Renal cortex interstitium (tissue), 11 donors: ENCODE measurements at regions not wholly inside any gene's neighbourhood (a gene's known extent, or its start where the extent isn't known, plus 50 kb on each side); places are given as distances from the start of the nearest gene placed in this dataset.

Experiments used
- DNase-seq, 11 donors: peaks; one replicate each; pipeline ENCODE4 v3.0.0-alpha.2; 2013; ENCODE audit warnings: low read depth in 9 of 11, low spot score in 4 of 11; ENCODE audit errors: extremely low read depth in 1 of 11

DNA sequence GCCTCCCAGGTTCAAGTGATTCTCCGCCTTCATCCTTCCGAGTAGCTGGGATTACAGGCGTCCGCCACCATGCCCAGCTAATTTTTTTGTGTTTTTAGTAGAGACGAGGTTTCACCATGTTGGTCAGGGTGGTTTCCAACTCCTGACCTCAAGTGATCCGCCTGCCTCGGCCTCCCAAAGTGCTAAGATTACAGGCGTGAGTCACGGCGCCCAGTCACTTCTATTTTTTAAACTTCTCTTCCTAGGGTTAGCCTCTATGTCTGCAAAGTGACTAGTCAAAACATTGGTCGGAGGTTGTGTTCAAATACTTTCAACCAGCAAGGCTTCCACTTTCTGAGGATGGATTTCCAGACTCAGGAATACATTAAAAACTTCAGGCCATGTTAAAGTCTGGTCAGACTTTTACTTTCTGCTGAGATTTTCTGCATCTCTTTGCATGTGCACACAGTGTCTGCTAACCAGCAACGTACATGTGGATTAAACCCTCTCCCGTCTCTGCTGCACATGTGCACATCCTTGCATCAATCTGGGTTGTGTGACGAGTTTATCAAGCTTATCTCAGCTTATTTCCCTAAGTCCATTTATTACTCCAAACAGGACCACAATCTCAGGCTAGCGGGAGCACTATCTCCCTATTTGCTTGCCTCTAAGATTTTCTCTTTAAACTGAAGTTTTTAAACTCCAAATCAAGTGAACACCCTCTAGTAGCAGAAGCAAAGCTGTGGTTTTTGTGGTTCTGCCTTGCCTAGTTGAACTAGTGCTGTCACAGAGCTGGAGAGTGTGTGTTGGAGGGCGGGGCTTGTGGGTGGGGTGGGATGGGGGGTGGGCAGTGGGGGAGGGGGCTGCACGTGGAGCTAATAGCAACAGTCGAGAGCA lies 525.2 kb upstream of the GOT2 start:
- no peak for DNase-seq

DNA sequence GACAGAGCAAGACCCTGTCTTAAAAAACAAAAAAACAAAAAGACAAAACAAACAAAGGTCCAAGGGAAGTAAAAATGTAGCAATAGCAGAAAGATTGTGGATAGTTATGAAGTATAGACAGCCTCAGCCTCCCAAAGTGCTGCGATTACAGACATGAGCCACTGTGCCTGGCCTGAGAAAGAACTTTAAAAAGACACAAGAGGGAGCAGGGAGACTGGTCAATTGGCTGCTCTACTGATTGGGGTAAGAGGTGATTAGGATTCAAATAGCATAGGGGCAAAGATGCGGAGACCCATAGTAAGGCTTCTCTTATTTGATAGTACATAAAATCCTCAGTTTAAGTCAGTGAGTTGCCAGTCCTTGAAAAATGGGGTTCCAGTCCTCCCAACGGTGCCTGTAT lies 518.2 kb upstream of the GOT2 start:
- DNase-seq: no peak

DNA sequence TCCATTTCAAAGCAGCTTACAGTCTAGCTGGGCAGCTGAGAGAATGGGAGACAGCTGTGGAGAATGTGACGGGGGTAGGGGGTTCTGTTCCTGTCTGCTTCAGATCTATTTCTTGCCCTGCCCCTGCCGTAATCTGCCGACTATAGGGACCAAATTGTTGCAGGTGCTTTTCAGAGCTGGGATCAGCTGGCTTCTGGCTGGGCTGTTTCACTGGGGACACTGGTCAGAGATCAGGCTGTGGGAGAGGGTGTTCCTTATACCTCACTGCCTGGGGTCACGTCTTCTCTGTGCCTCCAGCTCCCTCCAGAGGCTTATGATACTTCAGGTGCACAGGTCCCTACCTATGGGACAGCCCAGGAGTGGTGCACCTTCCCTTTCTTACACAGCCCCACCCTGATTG lies 514.9 kb upstream of the GOT2 start:
- DNase-seq: no peak

DNA sequence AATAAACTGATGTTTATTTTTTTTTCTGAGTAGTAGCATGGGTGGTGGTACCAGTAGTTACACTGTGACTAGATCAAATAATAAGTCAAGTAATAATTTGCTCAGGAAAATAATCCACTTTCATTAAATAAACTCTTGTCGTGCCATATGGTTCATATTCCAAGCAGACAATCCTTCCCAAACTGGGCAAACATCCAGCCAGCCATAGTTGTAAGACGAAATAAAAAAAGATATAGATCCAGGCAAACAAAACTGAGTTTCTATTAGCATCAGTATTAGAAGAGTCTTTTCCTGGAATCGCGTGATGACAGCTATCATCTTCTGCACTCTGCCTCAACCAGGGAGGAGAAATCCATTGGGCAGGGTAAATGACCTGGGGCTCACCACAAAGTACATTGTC lies 508.4 kb upstream of the GOT2 start:
- DNase-seq: peak in 5 of 11 donors; percentile 13 to 20 (median 18)

DNA sequence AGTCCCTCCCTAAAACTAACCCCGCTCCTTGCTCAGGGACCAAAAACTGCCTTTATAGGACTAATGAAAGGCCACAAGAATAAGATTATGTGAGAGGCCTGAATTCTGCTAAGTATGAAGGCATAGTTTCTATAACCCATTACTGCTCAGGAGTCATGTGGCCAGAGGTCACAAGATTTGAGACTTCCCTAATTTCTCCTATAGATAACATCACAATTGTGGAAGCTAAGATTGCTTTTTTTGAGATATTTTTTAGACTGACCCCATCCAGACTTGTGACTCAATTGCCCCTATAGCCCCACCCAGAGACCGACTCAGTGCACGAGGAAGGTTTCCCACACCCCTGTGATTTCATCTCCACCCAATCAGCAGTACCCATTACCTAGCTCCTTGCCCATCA lies 504.1 kb upstream of the GOT2 start:
- DNase-seq: no peak

DNA sequence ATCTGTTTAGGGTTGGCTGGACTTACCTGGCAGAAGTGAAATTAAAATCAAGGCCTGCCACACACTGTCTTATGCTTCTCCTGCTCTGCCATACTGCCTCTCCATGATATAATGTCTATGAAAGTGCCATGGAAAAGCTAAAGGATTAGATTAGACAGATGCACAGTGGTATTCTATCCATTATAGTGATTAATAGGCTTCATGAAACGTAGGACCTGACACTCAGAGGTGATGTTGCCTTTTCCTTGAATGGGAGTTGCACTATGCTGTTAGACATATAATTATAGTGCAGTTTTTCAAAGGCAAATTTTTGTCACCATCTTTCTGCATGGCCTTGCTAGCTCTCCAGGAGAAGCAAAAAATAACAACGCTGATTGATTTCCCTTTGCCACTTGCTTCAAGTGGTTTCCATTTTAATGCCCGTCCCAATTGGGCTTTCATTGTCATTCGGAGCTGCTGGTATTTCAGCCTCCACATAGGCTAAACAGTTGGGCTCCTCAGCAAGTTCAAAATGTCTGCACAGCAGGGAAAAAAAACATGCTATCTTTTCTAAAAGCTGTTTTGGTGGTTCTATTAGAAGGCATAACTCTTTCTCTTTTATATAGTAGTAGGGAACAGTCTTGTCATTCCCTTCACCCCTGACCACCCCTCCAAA lies 502.8 kb upstream of the GOT2 start:
- DNase-seq: no peak

DNA sequence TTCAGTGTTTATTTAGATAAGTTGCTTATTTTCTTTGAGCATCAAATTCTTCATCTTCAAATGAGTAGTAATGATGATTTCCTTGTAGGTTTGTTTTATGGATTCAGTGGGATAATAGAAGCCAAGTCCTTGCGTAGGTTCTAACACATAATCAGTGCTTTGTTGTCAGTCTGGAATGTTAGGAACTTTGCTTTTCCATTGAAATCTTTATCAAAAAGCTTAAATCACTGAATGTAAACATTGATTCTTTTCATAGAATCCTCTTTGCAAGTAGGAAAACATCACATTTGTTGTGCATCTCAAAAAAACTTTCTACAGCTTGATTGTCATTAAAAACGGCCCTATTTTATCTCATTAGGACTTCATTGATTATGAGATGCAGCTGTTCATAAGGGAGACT lies 490.3 kb upstream of the GOT2 start:
- DNase-seq: no peak

DNA sequence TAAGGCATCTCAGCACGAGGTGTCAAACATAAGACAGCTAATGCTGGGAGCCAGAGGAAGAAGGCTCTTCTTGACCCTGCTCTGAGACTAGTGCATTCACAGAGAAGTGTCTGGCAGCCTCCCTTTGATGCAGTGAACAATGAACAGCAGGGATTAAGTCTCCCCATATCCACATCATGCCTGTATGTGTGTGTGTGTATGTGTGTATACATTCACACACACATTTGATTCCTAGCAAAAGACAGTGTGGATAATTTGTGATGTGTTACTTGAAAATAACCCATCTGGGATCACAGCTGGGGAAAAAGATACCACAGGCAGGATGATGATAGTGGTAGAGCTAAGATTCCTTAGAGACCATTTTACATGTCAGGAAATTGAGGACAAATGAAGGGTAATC lies 485.9 kb upstream of the GOT2 start:
- DNase-seq: no peak

DNA sequence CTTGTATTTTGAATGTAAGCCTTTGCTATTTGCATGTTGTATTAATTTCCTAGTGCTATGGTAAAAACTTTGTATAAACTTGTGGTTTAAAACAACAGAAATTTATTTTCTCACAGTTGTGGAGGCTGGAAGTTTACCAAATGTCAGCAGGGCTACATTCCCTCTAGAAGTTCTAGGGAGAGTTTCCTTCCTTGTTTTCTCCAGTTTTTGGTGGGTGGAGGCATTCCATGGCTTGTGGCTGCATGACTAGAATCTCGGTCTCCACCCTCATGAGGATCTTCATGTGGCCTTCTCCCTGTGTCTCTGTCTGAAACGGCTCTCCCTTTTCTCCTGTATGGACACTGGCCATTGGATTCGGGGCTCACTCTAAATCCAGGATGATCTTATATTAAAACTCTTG lies 482.2 kb upstream of the GOT2 start:
- DNase-seq: no peak

DNA sequence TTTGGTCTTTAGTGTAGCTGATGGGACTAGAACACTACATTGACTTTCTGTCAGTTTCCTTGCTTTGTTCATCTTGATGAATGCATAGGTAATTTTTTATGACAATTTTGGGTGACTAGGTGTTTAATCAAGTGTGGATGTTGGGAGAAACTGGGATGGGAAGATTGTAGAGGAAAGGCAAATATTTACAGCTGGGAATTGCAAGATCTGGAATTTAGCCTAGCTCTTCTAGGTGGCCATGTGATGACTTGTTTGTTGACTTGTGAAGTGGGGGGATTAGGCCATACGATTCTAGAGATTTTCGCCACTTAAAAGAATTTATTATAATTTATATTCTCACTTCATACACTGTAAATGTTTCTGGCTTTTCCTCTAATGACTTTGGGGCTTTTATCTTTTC lies 480.3 kb upstream of the GOT2 start:
- DNase-seq: no peak

DNA sequence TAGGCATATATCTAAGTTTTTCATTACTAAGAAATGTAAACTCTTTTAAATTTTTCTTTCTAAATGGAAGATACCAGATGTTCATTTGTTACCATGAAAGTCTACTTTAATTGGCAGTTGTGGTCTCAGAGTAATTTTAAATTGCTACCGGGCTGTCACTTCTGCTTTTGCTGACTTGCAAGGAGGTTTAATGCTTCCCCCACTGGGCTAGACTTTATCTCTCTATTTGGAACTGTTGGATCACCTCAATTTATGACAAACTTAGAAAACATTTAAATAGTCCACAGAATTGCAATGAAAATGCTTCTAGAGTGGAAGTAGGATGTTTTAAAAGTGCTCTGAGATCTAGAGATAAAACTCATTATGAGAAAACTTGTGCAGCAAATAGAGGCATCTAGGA lies 479.8 kb upstream of the GOT2 start:
- no peak for DNase-seq

DNA sequence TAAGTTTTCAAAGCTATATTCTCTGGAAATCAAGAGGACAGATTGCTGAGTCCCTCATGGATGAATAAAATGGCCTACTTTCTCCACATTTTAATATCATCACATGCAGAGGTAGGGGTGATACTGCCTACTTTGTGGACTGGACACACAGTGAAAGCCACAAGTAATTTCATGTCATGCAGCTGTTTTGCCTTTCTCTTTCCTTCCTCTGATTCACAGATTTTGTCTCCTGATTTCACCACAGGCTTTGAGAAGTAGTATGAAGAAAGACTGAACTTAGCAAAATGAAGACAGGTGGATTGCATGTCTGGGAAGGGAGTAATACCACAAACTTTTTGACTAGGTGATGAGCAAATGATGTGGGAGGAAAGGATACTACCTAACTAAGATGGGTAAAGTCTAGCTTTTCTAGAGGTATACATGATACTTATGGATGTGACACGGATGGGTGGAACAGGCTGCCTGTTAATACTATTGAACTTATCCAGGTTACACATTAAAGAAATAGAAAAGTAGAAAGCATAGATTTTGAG lies 478.4 kb upstream of the GOT2 start:
- no peak for DNase-seq

DNA sequence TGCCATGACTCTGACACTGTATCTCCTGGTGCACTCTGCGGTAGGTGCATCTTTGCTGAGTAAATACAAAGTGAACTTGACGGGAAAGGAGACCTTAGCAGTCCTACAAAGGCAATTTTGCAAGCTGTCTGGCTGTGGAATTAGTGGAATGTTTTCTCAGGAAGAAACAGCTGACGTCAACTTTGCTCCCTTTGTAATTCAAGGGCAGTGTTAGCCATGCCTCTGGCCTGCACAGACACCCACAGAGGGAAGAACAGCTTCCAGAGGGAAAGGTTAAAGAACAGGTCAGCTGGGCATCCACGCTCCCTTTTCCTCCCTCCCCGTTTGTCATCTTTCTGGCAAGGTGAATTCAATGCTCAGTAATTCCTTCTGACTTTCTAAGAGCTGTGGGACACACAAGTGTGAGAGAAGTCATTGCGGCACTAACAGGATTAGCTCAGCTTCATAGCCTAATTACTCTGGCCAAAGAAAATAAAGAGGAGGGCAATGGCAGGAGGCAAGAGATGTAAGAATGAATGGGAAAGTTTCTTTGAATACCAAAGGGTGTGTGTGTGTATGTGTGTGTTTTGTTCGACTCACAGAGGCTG lies 476.9 kb upstream of the GOT2 start:
- DNase-seq: peak; percentile 17 to 77 (median 37)

DNA sequence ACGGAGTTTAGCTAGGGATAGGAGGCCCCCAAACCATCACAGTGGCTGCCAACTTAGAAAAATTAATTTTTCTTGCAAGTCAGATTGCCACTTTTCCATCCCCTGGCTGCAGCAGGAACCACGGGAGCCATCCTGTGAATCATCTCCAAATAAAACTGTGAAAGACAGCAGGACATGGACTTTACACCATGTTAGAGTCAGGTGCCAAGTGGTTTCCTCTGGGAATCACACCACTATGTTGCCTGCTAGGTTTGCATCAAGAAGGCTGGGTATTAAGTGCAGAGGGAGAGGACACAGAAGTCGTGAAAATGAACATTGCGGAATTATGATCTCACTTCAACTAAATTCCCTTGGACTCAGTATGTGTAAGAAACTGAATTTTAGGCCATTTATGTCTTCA lies 471.3 kb upstream of the GOT2 start:
- DNase-seq: no peak

DNA sequence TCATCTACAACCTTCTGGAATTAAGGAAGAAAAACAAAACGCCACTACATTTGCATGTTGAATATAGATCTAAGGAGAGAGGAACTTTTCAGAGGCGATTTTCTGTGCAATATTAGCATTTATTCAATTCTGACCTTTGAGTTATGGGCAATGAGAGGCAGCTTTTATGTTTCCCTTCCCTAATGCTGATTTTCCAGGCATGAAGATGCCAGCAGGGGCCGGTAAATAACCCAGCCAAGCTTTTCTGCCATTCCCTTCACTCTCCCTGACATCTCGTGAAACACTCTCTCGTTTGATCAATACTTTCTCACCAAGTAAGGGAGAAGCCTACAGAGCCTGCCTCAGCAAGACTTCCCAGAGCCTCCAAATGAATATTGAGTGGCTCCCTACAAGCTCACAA lies 470.5 kb upstream of the GOT2 start:
- no peak for DNase-seq

DNA sequence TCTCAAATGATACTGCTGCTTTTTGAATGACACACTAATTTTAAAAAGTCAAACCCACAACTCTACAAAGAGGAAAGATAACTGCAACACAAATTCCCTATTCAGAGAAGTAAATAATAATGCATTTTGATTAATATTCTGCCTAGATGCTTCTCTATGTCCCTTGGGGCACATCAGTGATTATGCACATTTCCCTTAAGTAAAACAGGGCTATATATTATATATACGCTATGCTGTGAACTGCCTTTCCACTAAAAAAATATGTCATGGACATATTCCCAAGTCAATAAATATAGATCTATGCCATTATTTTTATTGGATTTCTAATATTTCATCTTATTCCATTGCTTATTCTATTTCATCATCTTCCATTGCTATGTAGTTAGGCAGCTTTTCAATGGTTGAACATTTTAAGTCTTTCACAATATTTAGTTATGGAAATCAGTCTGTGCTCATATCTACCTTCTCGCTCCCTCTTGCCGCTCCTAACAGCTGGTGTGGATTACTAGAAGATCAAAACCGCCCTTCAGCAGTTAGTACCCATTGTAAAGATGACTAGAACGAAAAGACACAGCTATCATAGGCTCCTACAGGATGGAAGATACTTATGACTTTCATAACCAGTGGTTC lies 468.2 kb upstream of the GOT2 start:
- no peak for DNase-seq

DNA sequence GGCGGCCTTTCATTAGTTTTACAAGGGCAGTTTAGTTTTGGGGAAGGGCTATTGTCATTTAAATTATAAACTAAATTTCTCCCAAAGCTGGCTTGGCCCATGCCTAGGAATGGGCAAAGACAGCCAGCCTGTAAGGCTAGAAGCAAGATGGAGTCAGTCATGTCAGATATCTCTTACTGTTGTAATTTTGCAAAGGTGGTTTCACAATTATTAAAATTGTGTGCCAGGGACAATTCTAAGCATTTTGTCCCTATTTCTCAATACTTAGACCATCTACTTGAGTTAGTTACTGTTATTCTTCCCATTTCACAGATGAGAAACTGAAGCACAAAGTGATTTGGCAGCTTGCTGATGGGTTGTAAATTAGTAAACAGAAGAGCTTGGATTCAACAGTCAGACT lies 467.7 kb upstream of the GOT2 start:
- DNase-seq: no peak

DNA sequence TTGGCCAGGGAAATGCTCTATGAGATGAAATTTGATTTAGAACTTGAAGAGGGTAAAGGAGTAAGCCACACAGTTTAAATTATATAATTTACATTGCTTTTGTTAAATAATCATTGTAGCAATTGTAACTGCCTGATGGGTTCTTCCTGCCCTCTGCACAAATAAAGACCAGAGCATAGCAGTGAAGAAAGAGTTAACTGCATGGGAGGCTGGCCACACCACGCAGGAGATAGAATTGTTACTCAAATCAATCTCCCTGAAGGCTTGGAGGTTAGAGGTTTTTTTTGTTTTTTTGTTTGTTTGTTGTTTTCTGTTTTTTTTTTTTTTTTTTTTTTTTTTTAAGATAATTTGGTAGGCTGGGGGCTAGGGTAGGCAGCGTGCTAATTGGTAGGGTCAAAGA lies 467.0 kb upstream of the GOT2 start:
- DNase-seq: no peak

DNA sequence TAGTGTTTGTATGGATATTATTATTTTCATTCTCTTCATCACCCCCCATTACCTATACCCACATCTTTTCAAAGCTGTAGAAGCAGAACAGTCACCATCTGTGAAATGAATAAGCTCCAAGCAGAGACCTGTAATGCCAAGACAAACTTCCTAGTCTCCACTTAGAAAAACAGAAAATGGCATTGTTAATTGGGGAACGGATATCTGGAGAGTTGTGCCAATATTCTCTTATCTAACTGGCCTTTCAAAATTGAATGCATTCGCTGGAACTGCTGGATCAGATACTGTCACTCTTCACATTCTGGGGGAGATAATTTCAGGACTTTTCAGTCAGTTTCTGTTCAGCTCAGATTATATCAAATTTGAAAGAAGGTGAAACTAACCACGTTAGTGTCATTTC lies 464.4 kb upstream of the GOT2 start:
- DNase-seq: no peak

DNA sequence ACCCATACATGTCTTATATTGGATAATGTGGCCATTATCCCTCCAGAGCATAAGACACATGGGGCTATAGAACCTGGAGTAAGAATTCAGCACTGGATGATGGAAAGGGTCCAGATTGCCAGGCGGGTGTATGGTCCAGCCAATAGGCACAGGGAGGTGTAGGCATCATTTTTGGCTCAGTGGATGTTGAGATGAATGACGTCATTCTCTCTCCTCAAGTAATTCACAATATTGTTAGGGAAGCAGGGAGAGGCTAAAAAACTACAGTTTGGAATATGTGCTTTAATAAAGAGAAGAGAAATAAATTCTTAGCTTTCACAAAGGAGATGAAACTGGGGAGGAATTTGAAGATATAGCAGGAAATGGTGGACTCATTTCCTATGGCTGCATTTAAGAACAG lies 461.1 kb upstream of the GOT2 start:
- DNase-seq: no peak
